Thyroid gland (tissue), 4 donors: ENCODE measurements at regions not wholly inside any gene's neighbourhood (a gene's known extent, or its start where the extent isn't known, plus 50 kb on each side); places are given as distances from the start of the nearest gene placed in this dataset.

ENCODE experiments used
- DNase-seq, 2 donors: peaks; one replicate each; pipeline ENCODE4 v3.0.0-alpha.2; 2019
- H3K27ac ChIP-seq, 3 donors: fragments of 200-600 bp; sonication (generic); 1 replicate in 2 of 3; 2 replicates in 1 of 3; pipeline ENCODE4 v1.5.1; 2016 to 2019; ENCODE audit warnings: mild to moderate bottlenecking in 1 of 3, moderate library complexity in 1 of 3
- H3K27me3 ChIP-seq: fragments of 200-600 bp; sonication (generic); one replicate; pipeline ENCODE4 v1.5.1; 2019
- H3K36me3 ChIP-seq, 2 donors: fragments of 200-600 bp; sonication (generic); one replicate each; pipeline ENCODE4 v1.5.1; 2016 to 2019
- H3K4me1 ChIP-seq, 2 donors: fragments of 200-600 bp; sonication (generic); one replicate each; pipeline ENCODE4 v1.5.1; 2017 to 2019
- H3K4me3 ChIP-seq, 3 donors: fragments of 200-600 bp; sonication (generic); replicated peaks in 1 of 3; 1 replicate in 2 of 3; 2 replicates in 1 of 3; pipeline ENCODE4 v1.5.1; 2016; ENCODE audit warnings: mild to moderate bottlenecking in 1 of 3
- H3K9me3 ChIP-seq: fragments of 200-600 bp; sonication (generic); one replicate; pipeline ENCODE4 v1.5.1; 2017
- CTCF ChIP-seq, 6 experiments: fragments of 200-600 bp in 3 of 6; fragments of 450-650 bp in 3 of 6; sonication (generic) in 3 of 6; IDR thresholded peaks; one replicate each; pipeline ENCODE4 v1.5.1; 2016 to 2019; ENCODE audit warnings: antibody characterized with exemption in 6 of 6, mild to moderate bottlenecking in 2 of 6, inconsistent platforms in 1 of 6, moderate library complexity in 1 of 6
- POLR2A ChIP-seq, 2 donors: fragments of 450-650 bp; IDR thresholded peaks; one replicate each; pipeline ENCODE4 v1.6.1; 2017; ENCODE audit warnings: antibody characterized with exemption in 2 of 2, mild to moderate bottlenecking in 2 of 2, moderate library complexity in 1 of 2
- WGBS, 2 donors: methylation state at CpG; one replicate each; pipeline ENCODE4 v1.1.5; 2017; 5-methylcytosine and 5-hydroxymethylcytosine counted together
- intact Hi-C: fragments of 100-400 bp; cut with DNase I; formaldehyde crosslinking; loops from one replicate; pipeline ENCODE4 v1.15.1; 2023

- WGBS, 2 donors = 79% methylated on average over 2 of the region's 2 CpGs
- peaks cover 9 to 16% of the 10 kb centered on the region in 2 donors for H3K4me1 ChIP-seq
- intact Hi-C loops = loop anchor here (10.0 kb wide), 1 partner anchor 148 kb away; no protein-coding TSS in a partner anchor
Observed at GRCh38 chr6:151176911-151177770, 62.6 kb upstream of the AKAP12 start.

GRCh38 chr6:151178373-151178772 lies 61.4 kb upstream of the AKAP12 start:
- no peaks in the 10 kb centered on the region for H3K36me3 ChIP-seq
- H3K27me3 ChIP-seq = no peaks in the 10 kb centered on the region
- H3K4me1 ChIP-seq = peaks cover 7 to 12% of the 10 kb centered on the region in 2 donors
- intact Hi-C loops = loop anchor here (10.0 kb wide), 1 partner anchor 146 kb away; no protein-coding TSS in a partner anchor
- H3K27ac ChIP-seq = no peak overlapping the region
- no peaks in the 10 kb centered on the region for H3K9me3 ChIP-seq
- 95 to 96% methylated on average over 3 of the region's 3 CpGs for WGBS, 2 donors
- TF ChIP-seq POLR2A (IDR thresholded peaks at IDR 0.05) = no peak
- no peak for TF ChIP-seq CTCF (IDR thresholded peaks at IDR 0.05)
- DNase-seq = no peak
- H3K4me3 ChIP-seq = no peak overlapping the region

More at GRCh38 chr6:151176911-151177770, 62.6 kb upstream of the AKAP12 start:
- TF ChIP-seq POLR2A (IDR thresholded peaks at IDR 0.05) (no peak), CTCF (IDR thresholded peaks at IDR 0.05) (no peak)
- no peaks in the 10 kb centered on the region for H3K27me3 ChIP-seq
- H3K4me3 ChIP-seq = no peak overlapping the region
- DNase-seq = no peak
- H3K27ac ChIP-seq = no peak overlapping the region
- no peaks in the 10 kb centered on the region for H3K36me3 ChIP-seq
- H3K9me3 ChIP-seq = no peaks in the 10 kb centered on the region

- Histone ChIP-seq H3K4me3 (no peak overlapping the region), H3K27me3 (no peaks in the 10 kb centered on the region), H3K4me1 (peaks cover 7 to 12% of the 10 kb centered on the region in 2 donors), H3K9me3 (no peaks in the 10 kb centered on the region), H3K36me3 (no peaks in the 10 kb centered on the region), H3K27ac (no peak overlapping the region)
- intact Hi-C loops = loop anchor here (10.0 kb wide), 1 partner anchor 145 kb away; no protein-coding TSS in a partner anchor
- no peak for TF ChIP-seq POLR2A (IDR thresholded peaks at IDR 0.05)
- no peak for TF ChIP-seq CTCF (IDR thresholded peaks at IDR 0.05)
- WGBS, 2 donors = 82 to 85% methylated on average over 2 of the region's 2 CpGs
- DNase-seq = no peak
Observed at GRCh38 chr6:151179321-151179720, 60.4 kb upstream of the AKAP12 start.

- no peak for DNase-seq
- Histone ChIP-seq H3K27me3 (no peaks in the 10 kb centered on the region), H3K36me3 (no peaks in the 10 kb centered on the region), H3K27ac (no peak overlapping the region), H3K4me1 (peaks cover 7 to 12% of the 10 kb centered on the region in 2 donors), H3K9me3 (no peaks in the 10 kb centered on the region), H3K4me3 (no peak overlapping the region)
- WGBS, 2 donors = 92 to 93% methylated on average over 9 of the region's 9 CpGs
- TF ChIP-seq POLR2A (IDR thresholded peaks at IDR 0.05) (no peak), CTCF (IDR thresholded peaks at IDR 0.05) (no peak)
- intact Hi-C loops = no loop called here
Observed at GRCh38 chr6:151180330-151181048, 59.3 kb upstream of the AKAP12 start.
